Stomach (tissue), 4 donors: ENCODE measurements at regions not wholly inside any gene's neighbourhood (a gene's known extent, or its start where the extent isn't known, plus 50 kb on each side); places are given as distances from the start of the nearest gene placed in this dataset.

Experiments used
- CTCF ChIP-seq, 7 experiments: fragments of 450-650 bp in 4 of 7; fragments of 200-600 bp in 3 of 7; sonication (generic) in 3 of 7; IDR thresholded peaks; one replicate each; pipeline ENCODE4 v1.5.1; 2016 to 2019; ENCODE audit warnings: antibody characterized with exemption in 7 of 7, control low read depth in 2 of 7, mild to moderate bottlenecking in 1 of 7
- EP300 ChIP-seq: sonication (generic); formaldehyde crosslinking; IDR thresholded peaks from one replicate; pipeline ENCODE4 v1.6.1; 2017; ENCODE audit warnings: antibody characterized with exemption
- POLR2A ChIP-seq, 4 donors: fragments of 450-650 bp; IDR thresholded peaks; one replicate each; pipeline ENCODE4 v1.6.1; 2016; ENCODE audit warnings: antibody characterized with exemption in 4 of 4, control low read depth in 2 of 4, mild to moderate bottlenecking in 1 of 4, moderate library complexity in 1 of 4

- TF ChIP-seq CTCF (IDR thresholded peaks at IDR 0.05): no peak
- TF ChIP-seq EP300: no peak
- no peak for TF ChIP-seq POLR2A (IDR thresholded peaks at IDR 0.05)
Measured at GRCh38 chr1:194362327-194362726, 1175.9 kb upstream of the B3GALT2 start.
